ENCODE measurements at regions not wholly inside any gene's neighbourhood (a gene's known extent, or its start where the extent isn't known, plus 50 kb on each side); places are given as distances from the start of the nearest gene placed in this dataset.

- no peak for DNase-seq (ENCODE audit: low read depth)
- H3K4me3 ChIP-seq (ENCODE audit: low read depth, low read length), result no peak overlapping the region
- TF ChIP-seq CTCF (IDR thresholded peaks at IDR 0.05; ENCODE audit: insufficient read depth, low read length), result no peak
Measured at GRCh38 chr11:71183878-71184277, 68.5 kb downstream of the SHANK2 start.

GRCh38 chr11:71182791-71183677, 69.3 kb downstream of the SHANK2 start:
- no peak for TF ChIP-seq CTCF (IDR thresholded peaks at IDR 0.05; ENCODE audit: insufficient read depth, low read length)
- DNase-seq (ENCODE audit: low read depth), result no peak
- H3K4me3 ChIP-seq (ENCODE audit: low read depth, low read length), result no peak overlapping the region

GRCh38 chr11:71181566-71181965, 70.8 kb downstream of the SHANK2 start:
- H3K4me3 ChIP-seq (ENCODE audit: low read depth, low read length), result no peak overlapping the region
- no peak for TF ChIP-seq CTCF (IDR thresholded peaks at IDR 0.05; ENCODE audit: insufficient read depth, low read length)
- no peak for DNase-seq (ENCODE audit: low read depth)

- DNase-seq (ENCODE audit: low read depth), result no peak
- no peak for TF ChIP-seq CTCF (IDR thresholded peaks at IDR 0.05; ENCODE audit: insufficient read depth, low read length)
- no peak overlapping the region for H3K4me3 ChIP-seq (ENCODE audit: low read depth, low read length)
Measured at GRCh38 chr11:71180694-71181470, 71.5 kb downstream of the SHANK2 start.

GRCh38 chr11:71179877-71180605, 72.3 kb downstream of the SHANK2 start:
- no peak for TF ChIP-seq CTCF (IDR thresholded peaks at IDR 0.05; ENCODE audit: insufficient read depth, low read length)
- no peak for DNase-seq (ENCODE audit: low read depth)
- no peak overlapping the region for H3K4me3 ChIP-seq (ENCODE audit: low read depth, low read length)

- TF ChIP-seq CTCF (IDR thresholded peaks at IDR 0.05; ENCODE audit: insufficient read depth, low read length), result no peak
- no peak for DNase-seq (ENCODE audit: low read depth)
- no peak overlapping the region for H3K4me3 ChIP-seq (ENCODE audit: low read depth, low read length)
Measured at GRCh38 chr11:71178076-71178475, 74.3 kb downstream of the SHANK2 start.
